HG03565 (cell line): ENCODE measurements at regions not wholly inside any gene's neighbourhood (a gene's known extent, or its start where the extent isn't known, plus 50 kb on each side); places are given as distances from the start of the nearest gene placed in this dataset.
"Not testable (repeated sequence)": the region's sequence is repeated elsewhere in the genome, so short reads cannot be mapped to it uniquely, and the experiment has no call there.

Experiments
- ATAC-seq: cut with Tn5 transposase; IDR thresholded peaks from one replicate; pipeline ENCODE4 v1.9.1; 2021; ENCODE audit warnings: mild to moderate bottlenecking, moderate library complexity; ENCODE audit not compliant: unreplicated experiment

DNA sequence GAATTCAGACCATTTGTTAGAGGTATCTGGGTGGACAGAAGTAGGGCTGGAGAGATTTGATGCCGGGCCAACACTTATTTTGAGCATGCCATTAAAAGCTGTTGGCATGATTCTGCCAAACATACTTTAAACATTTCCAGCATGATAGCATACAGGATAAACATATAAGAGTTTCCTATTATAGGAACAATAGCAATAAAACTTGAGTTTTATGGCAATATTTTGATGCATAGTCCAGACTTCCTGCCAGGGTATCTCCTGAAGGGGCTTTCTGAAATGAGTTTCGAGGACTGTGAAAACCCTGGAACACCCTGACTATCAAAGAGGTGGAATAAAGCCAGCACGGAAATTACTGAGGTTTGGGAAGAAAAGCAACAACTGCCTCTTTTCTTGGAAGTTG, 1398.0 kb upstream of the NXPH2 start:
- ATAC-seq, result no peak

GRCh38 chr2:140177086-140177485, 1396.9 kb upstream of the NXPH2 start:
- no peak for ATAC-seq

DNA sequence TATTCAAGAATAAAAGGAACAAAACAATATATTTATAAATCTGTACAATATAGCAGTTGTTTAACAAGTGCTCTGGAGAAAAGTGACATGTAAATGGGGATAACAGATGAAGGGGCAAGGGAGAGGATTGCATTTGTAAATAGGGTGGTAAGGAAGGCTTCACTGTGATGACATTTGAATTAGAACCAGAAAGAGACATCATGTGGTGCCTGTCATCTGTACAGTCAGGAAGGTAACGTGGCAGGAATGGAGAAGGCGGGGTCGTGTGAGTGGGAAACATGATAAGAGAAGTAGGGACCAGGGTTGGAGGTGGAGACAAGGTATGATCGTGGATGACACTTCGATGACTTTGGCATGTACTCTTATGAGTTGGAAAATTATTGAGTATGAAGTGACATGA, 1393.6 kb upstream of the NXPH2 start:
- ATAC-seq, result no peak

DNA sequence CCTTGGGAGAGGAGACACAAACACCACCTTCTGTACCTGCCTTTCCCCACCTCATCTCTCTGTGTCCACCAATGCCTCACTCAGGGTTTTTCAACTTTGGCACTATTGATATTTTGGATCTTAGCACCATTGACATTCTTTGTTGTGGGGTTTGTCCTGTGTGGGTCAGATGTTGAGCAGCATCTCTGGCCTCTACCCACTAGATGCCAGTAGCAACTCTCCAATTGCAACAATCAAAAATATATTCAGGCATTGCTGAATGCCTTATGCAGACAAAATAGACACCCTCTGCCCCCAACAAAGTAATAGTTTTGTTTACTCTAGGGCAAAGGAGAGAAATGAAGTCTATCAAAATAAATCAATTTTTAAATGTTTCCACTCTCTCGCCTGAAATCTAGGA, 1384.3 kb upstream of the NXPH2 start:
- ATAC-seq, result no peak

GRCh38 chr2:140158259-140158658, 1378.1 kb upstream of the NXPH2 start:
- no peak for ATAC-seq

DNA sequence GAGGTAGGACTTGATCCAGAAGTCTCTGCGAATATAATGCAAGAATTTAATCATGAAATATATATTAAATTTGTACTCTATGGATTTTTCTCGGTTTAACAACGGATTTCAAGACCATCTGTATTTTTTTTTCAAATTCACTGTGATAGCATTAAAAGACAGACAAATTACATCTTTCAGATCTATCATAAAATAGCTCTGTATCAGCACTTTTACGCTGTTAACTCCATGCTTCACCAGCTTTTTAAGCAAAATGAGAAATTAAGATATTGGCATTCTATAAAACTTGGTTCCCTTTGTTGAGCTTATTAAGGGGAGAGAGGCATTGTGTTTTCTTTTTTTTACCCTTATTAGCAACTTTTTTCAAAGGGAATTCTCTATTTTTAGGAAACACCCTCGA, 1377.6 kb upstream of the NXPH2 start:
- ATAC-seq, result no peak

DNA sequence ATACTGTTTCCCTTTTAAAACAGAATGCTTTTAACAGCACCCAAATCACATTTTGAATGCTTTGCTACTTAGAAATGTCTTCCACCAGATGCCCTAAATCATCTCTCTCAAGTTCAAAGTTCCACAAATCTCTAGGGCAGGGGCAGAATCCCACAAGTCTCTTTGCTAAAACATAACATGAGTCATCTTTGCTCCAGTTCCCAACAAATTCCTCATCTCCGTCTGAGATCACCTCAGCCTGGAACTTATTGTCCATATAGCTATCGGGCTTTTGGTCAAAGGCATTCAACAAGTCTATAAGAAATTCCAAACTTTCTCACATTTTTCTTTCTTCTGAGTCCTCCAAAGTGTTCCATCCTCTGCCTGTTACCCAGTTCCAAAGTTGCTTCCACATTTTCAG, 1374.5 kb upstream of the NXPH2 start:
- ATAC-seq, result no peak

- ATAC-seq, result no peak
Observed at GRCh38 chr2:140154271-140154670, 1374.1 kb upstream of the NXPH2 start.

DNA sequence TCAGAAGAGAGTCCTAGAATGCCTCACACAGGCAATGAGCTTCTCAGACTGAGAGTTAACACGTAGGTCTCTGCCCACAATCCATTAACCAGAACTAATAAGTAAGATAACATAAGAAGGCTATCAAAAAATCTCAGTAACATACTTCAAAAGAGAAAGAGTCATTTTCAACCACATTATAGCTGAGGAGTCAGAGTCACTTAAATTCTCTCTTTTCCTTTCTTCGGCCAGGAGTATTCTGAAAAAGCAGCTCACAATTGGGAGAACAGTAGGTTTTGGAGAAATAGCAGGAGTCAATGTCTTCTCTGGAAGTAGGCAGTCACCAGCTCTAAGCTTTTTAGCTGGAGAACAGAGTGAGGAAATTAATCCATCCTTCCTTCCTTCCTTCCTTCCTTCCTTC, 1364.4 kb upstream of the NXPH2 start:
- ATAC-seq, result no peak

DNA sequence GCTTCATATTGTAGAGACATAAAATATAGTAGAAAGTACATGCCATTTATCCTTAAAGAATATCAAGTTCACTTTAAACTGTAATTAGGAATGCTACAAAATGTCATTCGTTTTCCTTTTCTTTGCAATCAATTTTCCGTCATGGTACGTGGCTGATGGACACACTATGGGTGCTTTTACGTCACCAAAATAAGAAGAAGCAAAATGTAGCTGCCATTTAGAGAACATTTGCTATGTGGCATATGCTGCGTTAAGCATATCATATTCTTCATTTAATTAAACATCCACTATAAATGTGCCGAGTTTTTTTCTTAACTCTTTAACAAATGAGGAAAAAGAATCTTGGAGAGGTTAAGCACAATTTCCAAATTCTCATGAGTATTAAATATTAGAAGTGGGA, 1358.5 kb upstream of the NXPH2 start:
- ATAC-seq, result no peak

GRCh38 chr2:140136861-140137260, 1356.7 kb upstream of the NXPH2 start:
- ATAC-seq, result no peak

DNA sequence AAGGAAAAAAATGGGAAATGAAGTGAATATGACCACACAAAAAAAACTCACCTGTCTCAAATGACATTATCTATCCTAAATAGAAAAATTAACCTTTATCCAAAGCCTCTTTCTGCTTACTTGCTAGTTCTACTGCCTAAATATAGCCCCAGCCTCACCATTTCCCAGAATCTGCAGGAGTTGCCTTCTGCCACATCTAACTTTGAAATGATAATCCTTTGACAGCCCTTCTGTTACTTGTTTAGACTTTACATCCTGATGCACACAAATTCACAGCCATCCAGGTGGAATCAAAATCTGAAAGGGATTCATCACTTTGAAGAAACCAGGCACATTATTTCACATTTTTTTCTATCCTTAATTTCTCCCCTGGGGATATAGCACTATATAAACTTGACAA, 1356.2 kb upstream of the NXPH2 start:
- ATAC-seq, result no peak

DNA sequence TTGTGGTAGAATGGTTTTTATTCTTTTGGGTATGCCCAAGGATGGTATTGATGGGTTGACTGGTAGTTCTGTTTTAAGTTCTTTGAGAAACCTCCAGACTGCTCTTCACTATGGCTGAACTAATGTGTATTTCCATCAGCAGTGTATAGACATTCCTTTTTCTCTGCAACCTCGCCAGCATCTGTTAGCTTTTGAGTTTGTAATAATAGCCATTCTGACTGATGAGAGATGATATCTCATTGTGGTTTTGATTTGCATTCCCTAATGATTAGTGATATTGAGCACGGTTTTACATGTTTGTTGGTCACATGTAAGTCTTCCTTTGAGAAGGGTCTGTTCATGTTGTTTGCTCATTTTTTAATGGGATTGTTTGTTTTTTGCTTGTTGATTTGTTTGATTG, 1348.7 kb upstream of the NXPH2 start:
- no peak for ATAC-seq

- ATAC-seq, result no peak
Observed at GRCh38 chr2:140122001-140122400, 1341.8 kb upstream of the NXPH2 start.

DNA sequence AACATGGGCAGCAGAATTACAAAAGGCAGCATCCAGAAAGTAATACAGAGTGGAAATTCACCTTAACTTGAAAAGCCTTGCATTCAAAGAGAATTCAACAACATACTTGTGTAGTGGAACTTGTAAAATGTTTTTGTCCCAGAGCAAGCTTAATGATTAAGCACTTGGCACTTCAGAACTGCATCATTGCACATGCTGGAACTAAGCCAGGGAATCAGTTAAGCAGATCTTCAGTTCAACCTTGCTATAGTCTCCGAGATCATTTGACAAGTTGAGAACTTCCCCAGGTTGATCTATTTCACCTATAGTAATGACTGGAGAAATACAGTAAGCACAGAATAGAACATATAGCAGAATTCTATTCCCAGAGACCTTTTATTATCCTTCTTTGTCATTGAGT, 1337.2 kb upstream of the NXPH2 start:
- ATAC-seq, result no peak

DNA sequence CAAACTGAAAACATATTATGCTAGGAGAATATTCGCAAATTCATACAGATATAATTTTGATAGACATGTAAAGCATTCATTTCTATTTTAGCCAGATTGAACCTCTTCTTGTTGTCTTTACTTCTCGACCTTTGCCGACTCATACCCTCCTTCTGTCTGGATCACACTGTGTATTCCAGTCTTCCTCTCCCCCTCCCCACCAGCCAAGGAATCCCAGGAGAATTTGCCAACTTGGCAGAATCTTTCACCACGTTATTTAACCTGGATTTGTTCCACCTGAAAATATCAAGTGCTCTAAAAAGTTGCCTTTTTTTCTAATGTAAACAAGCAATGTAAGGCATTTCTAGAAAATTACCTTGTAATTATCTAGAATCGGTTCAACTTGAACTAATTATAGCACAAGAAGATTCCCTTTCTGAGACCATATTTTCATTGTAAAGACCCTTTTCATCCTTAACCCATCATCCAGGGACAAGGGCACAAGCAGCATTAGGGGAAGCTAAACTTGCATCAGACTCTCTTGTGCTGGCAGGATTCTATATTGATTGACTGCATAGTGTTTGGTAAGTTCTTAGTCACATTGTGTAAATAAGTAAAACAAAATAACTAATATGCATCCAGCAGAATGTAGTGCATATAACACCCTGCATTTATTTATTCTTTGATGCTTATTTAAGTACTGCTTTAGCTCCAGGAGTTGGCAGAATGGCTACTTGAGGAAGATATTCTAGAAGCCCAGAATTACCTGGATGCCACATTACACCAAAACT, 1328.7 kb upstream of the NXPH2 start:
- ATAC-seq, result no peak

- no peak for ATAC-seq
Observed at GRCh38 chr2:140091926-140092325, 1311.7 kb upstream of the NXPH2 start.

DNA sequence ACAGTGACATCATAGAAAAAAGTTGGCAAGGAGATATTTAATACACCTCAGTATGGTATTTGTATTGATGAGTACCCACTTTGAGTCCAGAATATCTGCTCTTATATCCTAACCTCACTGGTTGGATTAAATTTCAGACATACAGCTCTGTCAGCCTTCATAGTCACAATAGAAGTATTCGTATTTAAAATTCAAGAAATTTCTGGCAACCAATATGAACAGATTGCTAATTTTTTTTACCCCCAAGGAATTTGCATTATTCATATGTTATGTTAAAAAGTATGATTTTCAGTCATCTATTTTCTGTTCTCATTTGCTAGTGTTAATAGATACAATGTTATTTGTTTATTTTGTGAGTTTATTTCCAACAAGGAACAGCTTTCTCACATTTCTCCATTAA, 1306.8 kb upstream of the NXPH2 start:
- ATAC-seq, result no peak

GRCh38 chr2:140085674-140086073, 1305.5 kb upstream of the NXPH2 start:
- ATAC-seq, result no peak

DNA sequence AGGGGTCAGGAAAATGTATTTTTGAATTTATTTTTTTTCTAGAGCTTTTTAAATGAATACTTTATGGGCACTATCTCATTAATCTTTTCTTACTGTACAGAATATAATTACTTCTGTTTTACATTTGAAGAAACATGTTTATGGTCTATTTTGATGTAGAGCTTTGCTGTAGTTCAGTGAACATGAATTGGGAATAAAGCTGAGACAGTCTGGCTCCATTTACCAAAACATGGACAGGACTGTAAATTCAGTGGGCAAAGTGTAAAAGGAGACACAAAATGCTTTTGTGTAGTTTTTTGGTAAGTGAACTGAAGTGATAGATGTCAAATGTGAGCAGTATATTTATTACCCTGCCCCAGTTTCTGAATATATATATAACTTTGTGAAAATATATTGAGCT, 1298.8 kb upstream of the NXPH2 start:
- ATAC-seq, result no peak

- ATAC-seq, result no peak
Observed at GRCh38 chr2:140076164-140076563, 1296.0 kb upstream of the NXPH2 start.

DNA sequence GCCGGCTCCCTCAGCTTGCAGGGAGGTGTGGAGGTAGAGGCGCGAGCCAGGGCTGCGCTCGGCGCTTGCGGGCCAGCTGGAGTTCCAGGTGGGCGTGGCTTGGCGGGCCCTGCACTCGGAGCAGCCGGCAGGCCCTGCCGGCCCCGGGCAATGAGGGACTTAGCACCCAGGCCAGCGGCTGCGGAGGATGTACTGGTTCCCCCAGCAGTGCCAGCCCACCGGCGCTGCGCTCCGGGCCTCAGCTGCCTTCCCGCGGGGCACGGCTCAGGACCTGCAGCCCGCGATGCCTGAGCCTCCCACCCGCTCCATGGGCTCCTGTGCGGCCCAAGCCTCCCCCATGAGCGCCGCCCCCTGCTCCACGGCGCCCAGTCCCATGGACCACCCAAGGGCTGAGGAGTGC, 1293.6 kb upstream of the NXPH2 start:
- ATAC-seq, result not testable (repeated sequence)

DNA sequence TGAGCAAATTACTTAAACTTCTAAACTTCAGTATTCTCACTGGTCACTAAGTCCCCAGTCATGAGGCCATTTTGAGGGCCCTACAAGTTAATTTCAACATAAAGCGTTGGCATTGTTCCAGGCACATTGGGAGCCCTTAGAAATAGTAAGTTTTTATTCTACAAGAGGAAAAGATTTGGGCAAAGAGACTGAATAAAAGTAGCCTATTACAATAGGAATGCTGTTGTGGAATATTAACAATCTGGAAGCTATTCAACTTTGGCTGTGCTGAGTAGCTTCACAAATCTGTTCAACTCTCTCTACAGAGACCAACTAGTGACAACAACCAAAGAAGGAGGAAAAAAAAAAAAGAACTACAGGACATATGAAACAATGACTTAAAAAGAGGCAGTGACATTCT, 1287.5 kb upstream of the NXPH2 start:
- no peak for ATAC-seq
